ENCODE measurements at regions not wholly inside any gene's neighbourhood (a gene's known extent, or its start where the extent isn't known, plus 50 kb on each side); places are given as distances from the start of the nearest gene placed in this dataset.

DNA sequence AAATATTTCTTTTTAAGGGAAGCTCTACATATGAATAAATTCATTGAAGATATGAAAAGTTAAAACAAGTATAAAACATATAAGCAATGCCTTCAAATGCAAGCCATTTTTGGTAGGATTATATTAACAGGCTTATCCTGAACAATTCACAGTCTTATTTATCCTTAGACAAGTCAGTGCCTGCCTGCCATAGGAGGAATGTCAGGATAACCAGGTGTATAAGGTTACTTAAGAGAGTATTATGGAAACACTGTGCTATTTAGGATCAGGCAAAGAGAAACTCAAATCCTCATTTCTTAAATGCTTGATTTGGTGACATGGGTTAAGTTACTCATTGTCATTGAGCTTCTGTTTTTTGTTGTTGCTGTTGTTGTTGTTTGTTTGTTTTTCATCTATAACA, 2029.9 kb upstream of the AGA start:
- no peak for DNase-seq (ENCODE audit: extremely low read depth in 1 of 11, low read depth in 9 of 11, low spot score in 4 of 11)

DNA sequence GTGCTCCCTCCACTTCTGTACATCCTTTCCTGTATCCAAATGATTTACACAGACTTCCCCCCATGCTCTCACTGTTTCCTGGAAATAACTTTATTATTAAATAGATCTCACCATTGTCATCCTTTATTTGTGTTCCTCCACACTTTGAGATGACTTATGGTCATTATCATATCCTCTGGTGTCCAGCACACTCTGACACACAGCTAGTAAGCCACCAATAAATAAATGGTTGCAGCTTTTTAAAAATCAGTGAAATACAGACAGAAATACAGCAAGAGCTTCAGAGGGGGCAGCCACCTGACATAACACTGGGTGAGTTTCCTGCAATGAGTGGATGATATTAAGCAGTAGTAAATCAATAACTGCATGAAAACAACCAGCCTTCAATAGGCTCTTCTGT, 2036.4 kb upstream of the AGA start:
- DNase-seq (ENCODE audit: extremely low read depth in 1 of 11, low read depth in 9 of 11, low spot score in 4 of 11) = no peak

GRCh38 chr4:179485781-179486180, 2043.5 kb upstream of the AGA start:
- no peak for DNase-seq (ENCODE audit: extremely low read depth in 1 of 11, low read depth in 9 of 11, low spot score in 4 of 11)

- no peak for DNase-seq (ENCODE audit: extremely low read depth in 1 of 11, low read depth in 9 of 11, low spot score in 4 of 11)
Measured at GRCh38 chr4:179486570-179487335, 2044.5 kb upstream of the AGA start.

GRCh38 chr4:179492260-179493080, 2050.2 kb upstream of the AGA start:
- DNase-seq (ENCODE audit: extremely low read depth in 1 of 11, low read depth in 9 of 11, low spot score in 4 of 11) = no peak

GRCh38 chr4:179503976-179504375, 2061.7 kb upstream of the AGA start:
- DNase-seq (ENCODE audit: extremely low read depth in 1 of 11, low read depth in 9 of 11, low spot score in 4 of 11) = no peak

DNA sequence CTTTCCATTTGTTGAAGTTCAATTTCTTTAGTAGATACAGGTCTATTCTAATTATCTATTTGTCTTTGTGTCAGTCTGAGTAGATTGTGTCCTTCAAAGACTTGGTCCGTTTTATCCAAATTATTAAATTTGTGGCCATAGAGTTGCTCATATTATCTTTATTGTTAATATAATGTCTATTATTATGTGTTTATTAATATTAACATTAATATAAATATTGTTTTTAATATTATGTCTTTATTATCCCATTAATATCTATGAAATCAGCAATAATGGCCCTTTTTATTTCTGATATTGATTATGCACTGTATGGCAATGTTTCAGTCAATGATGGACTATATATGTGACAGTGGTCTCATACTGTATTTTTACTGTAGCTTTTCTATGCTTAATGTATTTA, 2067.3 kb upstream of the AGA start:
- DNase-seq (ENCODE audit: extremely low read depth in 1 of 11, low read depth in 9 of 11, low spot score in 4 of 11) = no peak

DNA sequence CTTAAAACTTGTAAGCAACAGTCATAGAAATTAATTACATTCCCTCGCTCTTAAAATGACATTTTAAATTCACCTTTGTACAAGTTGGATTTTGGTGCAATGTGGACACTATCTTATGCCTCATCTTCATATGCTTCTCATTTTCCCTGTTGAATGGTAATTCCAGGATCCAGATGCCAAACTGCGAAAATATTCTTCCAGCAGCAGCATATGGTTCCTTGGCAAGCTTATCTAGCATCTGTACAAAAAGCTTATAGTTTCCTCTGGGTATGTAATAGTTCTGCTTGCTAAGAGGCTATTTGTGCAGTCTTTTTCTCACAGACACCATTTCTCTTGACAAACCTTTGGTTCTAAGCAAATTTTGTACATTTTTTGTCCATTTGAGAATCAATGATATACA, 2079.7 kb upstream of the AGA start:
- DNase-seq (ENCODE audit: extremely low read depth in 1 of 11, low read depth in 9 of 11, low spot score in 4 of 11) = no peak

- DNase-seq (ENCODE audit: extremely low read depth in 1 of 11, low read depth in 9 of 11, low spot score in 4 of 11) = no peak
Measured at GRCh38 chr4:179530958-179531357, 2088.7 kb upstream of the AGA start.

- no peak for DNase-seq (ENCODE audit: extremely low read depth in 1 of 11, low read depth in 9 of 11, low spot score in 4 of 11)
Measured at GRCh38 chr4:179536694-179537093, 2094.5 kb upstream of the AGA start.

DNA sequence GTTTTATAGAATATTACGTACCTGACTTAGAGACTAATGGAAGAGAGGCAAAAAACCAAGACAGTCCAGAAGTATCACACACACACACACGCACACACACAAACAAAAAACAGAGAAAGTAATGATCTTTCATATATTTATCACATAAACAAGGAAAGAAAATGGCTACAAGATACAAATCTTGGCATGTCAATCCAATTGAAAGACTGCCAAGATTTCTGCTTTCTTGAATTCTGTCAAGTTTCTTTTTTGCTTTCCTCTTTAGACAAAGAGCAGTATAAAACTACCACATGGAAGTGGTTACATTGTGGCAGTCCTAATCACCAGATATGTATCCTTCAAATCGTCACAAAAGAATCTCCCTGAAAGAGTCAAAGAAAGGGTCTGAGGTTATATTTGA, 2097.4 kb upstream of the AGA start:
- DNase-seq (ENCODE audit: extremely low read depth in 1 of 11, low read depth in 9 of 11, low spot score in 4 of 11) = no peak

DNA sequence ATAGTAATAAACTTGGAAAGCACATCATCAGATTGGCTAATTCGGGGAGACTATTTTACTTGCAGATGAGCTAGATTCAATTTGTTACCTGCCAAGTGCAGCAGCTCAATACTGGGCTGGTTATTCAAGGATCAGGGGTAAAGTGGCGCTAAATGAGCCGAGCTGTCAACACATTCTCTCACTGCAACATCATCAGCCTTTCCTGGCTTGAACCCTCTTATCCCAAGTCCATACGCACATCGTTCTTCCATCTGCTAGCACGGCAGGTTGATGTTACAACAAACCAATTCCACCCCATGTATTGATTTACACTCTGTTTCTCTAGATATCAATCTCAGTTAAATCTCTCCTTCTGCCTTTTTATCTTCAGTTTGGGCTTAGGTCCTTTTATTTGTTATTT, 2101.5 kb upstream of the AGA start:
- no peak for DNase-seq (ENCODE audit: extremely low read depth in 1 of 11, low read depth in 9 of 11, low spot score in 4 of 11)

DNA sequence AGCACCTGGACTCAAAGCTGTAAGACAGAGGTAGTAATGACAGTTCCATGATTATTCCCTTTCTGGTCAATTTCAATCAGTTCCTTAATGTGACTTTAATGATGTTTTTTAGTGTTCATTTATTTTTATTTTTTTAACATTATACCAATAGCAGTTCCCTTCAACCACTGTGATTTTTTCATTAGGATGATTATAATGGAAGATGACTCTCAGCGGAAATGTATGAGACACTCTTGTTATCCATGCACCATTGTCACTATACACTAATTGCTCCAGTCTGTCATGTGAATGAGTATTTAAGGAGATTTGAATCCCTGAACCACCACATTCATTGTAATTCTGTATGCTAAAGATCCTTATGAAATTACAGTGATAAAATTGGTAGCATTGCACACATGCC, 2102.3 kb upstream of the AGA start:
- DNase-seq (ENCODE audit: extremely low read depth in 1 of 11, low read depth in 9 of 11, low spot score in 4 of 11) = no peak

DNA sequence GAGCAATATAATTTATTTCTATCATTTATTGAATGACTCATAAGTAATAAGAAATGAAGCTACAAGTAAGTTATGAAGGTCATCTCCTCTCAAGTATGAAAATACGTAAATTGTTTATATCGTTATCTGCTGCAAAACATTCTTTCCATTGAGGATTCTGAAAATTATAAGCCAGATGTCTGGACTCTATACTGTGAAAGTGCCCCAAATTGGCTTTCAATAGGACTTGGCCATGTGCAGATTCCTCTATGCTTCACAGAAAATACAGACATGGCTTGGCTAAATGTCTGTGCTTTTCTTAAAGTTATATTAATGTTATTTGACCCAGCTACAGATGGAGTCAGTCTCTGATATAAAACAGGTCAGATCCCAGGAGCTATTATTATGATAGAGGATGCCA, 2109.9 kb upstream of the AGA start:
- no peak for DNase-seq (ENCODE audit: extremely low read depth in 1 of 11, low read depth in 9 of 11, low spot score in 4 of 11)

DNA sequence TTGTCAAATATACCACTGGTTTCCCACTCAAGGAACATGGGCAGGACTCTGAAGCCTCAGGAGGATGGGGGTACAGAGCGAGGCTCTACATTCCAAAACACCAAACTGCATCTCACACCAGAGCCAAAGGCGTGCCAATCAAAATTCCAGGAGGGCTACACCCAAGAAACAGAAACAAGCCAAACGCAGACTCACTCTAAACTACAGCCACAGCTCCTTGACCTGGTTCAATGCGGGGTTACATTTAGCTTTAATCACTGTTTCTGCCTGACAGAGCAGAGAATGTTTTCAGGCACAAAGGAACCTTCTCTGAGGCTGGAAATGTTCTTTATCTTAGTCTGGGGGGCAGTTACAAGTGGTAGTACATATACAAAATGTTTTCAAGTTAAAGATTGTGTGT, 2121.5 kb upstream of the AGA start:
- peak in 1 of 11 donors; percentile 4 for DNase-seq (ENCODE audit: extremely low read depth in 1 of 11, low read depth in 9 of 11, low spot score in 4 of 11)

DNA sequence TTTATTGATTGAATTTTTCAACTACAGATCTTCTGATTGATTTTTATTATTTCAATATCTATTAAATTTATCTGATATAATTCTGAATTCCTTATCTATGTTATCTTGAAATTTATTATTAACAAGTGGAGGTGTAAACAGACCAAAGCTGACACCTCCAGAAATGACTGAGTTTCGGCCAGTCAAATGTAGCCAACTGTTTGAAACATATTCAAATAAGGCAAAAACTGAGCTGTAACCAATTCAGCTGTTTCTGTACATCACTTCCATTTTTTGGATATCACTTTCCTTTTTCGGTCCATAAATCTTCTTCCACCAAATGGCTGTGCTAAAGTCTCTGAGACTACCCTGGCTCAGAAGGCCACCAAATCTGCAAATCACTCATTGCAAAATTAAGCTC, 2127.3 kb upstream of the AGA start:
- DNase-seq (ENCODE audit: extremely low read depth in 1 of 11, low read depth in 9 of 11, low spot score in 4 of 11) = no peak

- DNase-seq (ENCODE audit: extremely low read depth in 1 of 11, low read depth in 9 of 11, low spot score in 4 of 11) = no peak
Measured at GRCh38 chr4:179582164-179582905, 2140.1 kb upstream of the AGA start.

GRCh38 chr4:179583221-179583620, 2141.0 kb upstream of the AGA start:
- DNase-seq (ENCODE audit: extremely low read depth in 1 of 11, low read depth in 9 of 11, low spot score in 4 of 11) = no peak

DNA sequence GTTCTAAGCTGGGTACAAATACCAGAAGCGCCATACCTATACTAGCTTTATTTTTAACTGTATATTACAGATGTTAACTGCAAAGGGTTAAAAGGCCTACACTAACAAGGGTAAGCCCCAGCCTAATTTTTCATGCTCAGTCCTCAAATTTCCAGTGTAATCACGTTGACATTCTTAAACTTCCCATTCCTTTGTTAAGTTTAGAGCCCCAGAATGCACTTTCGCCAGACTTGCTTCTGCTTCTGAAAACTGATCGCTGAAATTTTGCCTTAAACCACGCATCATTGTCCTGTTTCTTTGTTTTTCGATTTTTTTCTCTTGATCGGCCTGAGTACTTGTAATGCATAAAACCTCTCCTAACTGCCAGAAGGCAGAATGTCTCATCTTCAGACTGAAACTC, 2141.9 kb upstream of the AGA start:
- DNase-seq (ENCODE audit: extremely low read depth in 1 of 11, low read depth in 9 of 11, low spot score in 4 of 11) = no peak

GRCh38 chr4:179585761-179586160, 2143.5 kb upstream of the AGA start:
- DNase-seq (ENCODE audit: extremely low read depth in 1 of 11, low read depth in 9 of 11, low spot score in 4 of 11) = no peak
